AML-193 (cell line): ENCODE measurements at regions not wholly inside any gene's neighbourhood (a gene's known extent, or its start where the extent isn't known, plus 50 kb on each side); places are given as distances from the start of the nearest gene placed in this dataset.
"Not testable (repeated sequence)": the region's sequence is repeated elsewhere in the genome, so short reads cannot be mapped to it uniquely, and the experiment has no call there.

Experiments used
- DNase-seq, 2 experiments: peaks; one replicate each; lab custom pipeline; 2025; lab: John Stamatoyannopoulos, UW

DNA sequence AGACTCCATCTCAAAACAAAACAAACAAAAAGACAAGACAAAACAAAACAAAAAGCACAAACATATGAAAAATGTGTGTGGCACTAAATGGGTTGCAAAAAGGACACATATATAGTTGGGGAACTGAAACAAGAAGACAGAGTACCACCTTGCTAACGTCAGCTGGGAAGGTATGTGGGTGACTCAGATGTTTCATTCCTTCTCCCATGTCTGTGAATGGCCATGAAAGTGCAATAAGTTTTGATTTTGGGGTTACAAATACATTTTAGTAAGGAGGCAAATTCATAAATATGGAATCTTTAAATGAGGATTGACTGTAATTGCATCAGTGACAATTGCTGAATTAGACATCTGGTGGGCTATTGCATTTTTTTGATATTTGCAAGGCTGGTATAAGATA is 81.6 kb upstream of the KLF4 start:
- no peak for DNase-seq

DNA sequence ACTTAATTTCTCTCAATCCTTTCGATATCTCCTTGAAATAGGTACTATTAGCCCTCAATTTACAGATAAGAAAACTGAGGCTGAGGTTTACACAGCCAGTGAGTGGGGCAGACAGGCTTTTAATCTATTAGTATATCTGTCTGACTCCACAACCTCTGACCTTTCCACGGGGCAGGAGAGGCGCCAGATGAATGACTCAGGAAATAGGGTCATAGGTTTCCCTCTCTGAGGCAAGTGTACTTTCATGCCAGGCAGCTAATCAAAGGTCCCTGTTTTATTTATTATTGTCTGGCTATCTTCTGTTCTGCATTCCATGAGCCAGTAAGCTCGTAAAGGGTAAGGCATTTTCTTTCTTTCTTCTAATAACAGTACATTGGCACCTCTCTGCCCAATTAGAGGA is 79.6 kb upstream of the KLF4 start:
- no peak for DNase-seq

DNA sequence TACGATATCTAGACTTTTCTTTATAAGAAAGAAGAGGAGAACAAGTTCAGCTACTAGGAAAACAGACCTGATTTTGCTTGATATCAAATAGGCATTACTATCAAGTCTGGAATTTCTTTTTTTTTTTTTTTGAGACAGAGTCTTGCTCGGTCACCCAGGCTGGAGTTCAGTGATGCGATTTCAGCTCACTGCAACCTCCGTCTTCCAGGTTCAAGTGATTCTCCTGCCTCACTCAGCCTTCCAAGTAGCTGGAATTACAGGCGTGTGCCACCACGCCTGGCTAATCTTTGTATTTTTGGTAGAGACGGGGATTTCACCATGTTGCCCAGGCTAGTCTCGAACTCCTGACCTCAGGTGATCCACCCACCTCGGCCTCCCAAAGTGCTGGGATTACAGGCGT is 78.8 kb upstream of the KLF4 start:
- not testable (repeated sequence) for DNase-seq

GRCh38 chr9:107567462-107567861 is 77.9 kb upstream of the KLF4 start:
- no peak for DNase-seq

DNA sequence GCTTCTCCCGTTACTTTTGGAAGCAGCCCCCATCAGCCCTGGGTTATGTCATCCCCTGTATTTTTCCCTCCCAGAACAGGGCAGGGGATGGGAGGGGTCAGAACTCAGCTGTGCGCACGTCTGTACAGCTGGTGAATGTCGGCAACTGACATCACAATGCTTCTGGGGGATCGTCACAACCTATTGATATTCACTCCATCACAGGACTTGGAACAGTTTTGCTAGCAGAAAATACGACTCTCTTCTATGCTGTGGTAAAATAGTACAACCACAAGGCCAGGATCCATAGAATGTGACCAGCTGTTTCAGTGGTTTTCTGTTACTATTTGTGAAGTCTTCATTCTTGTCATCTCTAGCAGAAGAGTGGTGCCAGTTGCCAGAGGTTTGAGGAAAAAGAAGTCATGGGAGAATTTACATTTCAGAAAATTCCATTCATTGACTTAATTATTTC is 77.1 kb upstream of the KLF4 start:
- no peak for DNase-seq

GRCh38 chr9:107562798-107563197 is 73.2 kb upstream of the KLF4 start:
- no peak for DNase-seq

DNA sequence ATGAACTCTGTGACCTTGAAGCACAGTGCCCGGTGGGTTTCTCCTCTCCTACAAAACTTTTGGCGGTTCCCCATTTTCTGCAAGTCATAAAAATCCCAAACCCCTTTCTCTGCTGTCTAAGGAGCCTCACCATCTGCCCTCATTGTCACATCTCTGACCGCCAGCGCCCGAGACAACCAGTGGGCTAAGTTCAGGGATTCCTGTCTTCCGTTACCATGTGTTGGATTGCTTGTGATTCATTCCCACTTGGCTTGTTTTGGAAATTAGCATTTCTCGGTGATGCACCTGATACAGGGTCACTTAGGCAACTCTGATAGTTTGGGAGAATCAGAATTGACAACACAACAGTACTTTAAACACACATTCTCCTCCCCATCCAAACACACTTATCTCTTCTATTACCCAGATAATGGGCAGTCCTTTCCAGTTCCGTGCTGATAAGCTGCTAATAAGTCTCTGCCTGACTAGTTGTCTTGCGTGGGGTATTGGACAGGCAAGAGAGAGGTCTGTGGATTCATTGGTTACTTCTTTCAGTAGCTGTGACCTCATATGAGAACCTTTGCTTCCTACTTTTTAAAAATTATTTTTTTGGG is 70.0 kb upstream of the KLF4 start:
- no peak for DNase-seq

DNA sequence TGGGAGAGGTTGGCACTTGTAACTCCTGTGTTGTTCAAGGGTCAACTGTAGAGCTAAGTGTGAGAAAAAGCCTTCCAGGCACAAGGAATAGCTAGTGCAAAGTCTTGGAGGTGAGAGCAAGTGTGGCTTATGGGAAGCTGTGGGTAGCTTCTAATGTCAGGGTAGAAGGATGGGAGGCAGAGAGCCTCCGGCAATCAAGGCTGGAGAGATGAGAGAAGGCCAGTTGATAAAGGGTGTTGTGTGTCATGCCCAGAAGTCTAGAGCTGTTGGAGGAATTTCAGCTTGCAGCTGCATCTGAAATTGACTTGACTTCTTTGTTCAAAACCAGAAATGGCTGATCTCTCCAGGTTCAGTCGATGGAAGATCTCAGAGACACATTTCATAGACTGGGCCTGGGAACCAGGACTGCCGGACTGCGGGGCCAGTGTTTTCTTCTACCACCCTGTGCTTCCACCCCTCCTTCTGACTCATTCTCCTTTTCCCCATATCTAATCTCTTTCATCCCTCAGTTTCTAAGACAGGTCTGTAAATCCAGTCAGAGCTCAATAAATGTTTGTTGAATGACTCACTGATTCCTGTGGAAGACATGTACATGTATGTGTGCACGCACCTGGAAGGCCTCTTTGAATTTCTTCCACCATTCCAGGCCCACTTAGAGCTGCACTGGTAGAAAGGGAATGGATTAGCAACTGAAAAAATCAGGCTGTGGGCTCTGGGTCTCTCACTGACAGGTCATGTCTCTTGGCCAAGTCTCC is 67.8 kb upstream of the KLF4 start:
- DNase-seq: no peak

- no peak for DNase-seq
These were observed 65.1 kb upstream of the KLF4 start for GRCh38 chr9:107554636-107555035.

DNA sequence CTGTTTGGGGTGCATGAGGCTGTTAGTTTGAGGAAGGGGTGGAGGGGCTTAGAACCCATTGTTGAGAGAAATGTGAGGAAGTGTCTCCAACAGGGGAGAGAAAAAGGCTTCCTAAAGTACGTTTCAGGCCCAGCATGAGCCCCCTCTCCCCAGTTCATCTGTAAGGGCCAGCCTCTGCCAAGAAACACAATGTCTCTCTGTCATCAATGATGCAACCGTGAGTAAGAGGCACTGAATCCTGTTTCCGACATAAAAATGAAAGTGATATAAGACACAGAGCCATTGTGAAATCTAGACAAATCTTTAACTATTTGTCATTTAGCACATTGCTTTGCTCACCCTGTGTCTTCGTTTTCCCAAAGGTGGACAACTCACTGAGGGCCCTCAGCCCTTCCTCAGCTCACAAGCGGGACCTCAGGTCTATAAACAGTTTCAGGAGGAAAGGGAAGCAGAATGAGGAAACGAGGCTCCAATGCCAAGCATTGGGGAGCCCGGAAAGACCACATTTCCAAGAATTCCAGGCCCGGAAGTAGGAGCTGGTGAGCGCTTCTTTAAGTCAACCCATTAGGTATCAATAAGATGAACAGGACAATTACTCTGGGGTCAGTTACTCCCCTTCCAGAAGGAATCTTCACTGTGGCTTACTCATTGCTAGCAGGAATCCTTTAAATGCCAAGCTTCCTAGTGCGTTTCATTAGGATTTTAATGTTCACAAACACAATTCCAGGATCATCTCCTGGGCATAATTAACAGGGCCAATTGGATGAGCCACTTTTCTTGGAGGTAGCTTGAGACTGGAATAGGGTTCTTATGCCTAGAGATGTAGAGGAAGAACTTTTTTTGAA is 59.0 kb upstream of the KLF4 start:
- DNase-seq: no peak

DNA sequence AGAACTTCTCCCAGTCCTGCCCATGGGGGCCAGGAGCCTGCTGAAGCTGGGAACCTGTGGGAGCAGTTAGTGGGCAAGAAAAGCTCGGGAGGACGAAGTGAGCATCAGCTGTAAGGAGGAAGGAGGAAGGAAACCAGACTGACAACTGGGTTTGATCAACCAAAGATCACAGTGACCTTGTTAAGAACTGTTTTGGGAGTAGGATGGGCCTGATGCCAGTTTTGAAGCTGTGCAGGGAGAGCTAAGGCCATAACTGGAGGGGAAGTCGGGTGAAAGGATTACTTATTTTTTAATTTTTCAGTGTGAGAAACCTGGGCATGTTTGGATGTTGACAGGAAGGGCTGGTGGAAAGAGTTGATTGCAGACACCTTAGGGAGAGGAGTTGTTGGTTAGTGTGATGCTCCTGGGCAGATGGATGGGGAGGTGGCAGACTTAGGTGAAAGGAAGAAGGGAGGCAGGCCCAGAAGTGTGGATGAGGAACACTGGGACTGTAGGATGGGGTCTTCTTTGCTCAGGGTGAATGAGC is 58.3 kb upstream of the KLF4 start:
- DNase-seq: no peak

- no peak for DNase-seq
These were observed 57.7 kb upstream of the KLF4 start for GRCh38 chr9:107547303-107547702.

DNA sequence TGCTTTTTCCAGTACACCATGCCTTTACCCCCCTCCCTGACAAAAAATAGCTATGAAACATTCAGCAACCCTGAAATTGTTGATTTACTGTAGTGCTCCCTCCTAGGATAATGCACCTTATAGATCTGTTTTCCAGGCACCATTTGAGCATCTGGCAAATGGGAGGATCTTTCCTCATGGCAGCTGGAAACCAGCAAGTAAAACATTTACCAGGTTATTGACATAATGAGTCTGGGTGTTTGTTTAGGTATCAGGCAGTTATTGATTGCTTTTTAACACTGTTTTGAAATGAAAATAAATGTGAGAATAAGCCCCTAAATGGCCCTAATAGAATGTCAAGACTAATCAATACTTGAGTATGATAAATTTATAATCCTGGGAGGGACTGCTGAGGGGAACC is 57.3 kb upstream of the KLF4 start:
- no peak for DNase-seq

GRCh38 chr9:107545036-107545435 is 55.5 kb upstream of the KLF4 start:
- no peak for DNase-seq

DNA sequence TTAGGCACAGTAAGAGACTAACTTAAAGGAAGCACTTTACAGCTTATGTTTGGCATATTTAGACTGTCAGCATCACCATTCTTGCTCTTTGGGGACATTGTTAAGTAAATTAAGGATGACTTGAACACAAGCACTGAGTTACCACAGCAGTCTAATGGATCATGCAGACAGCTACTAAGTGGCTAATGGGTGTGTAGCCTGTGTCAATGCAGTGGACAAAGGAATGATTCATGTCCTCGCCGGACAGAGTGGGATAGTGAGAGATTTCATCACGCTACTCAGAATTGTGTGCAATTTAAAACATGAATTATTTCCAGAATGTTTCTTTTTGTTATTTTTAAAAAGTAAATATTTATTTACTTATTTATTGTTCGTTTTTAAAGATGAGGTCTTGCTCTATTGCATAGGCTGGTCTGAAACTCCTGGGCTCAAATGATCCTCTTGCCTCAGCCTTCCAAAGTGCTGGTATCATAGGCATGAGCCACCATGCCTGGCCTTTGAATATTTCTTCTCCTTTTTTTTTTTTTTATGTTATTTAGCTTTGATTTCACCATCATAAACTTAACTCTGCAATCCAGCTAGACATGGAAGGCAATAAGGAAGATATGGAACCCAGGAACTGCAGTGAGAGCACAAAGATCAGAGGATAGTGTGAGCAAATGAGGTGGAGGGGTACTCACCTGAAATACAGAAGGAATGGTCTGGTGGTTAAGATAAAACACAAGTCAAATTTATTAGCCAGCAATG is 53.0 kb upstream of the KLF4 start:
- DNase-seq: no peak

- DNase-seq: no peak
These were observed 52.0 kb upstream of the KLF4 start for GRCh38 chr9:107541523-107541922.

GRCh38 chr9:107540164-107540561 is 50.6 kb upstream of the KLF4 start:
- DNase-seq: no peak

- no peak for DNase-seq
These were observed 50.0 kb upstream of the KLF4 start for GRCh38 chr9:107539427-107540163.
